GM12872 (cell line): ENCODE measurements at regions not wholly inside any gene's neighbourhood (a gene's known extent, or its start where the extent isn't known, plus 50 kb on each side); places are given as distances from the start of the nearest gene placed in this dataset.

Source experiments
- CTCF ChIP-seq: IDR thresholded peaks from 3 replicates; pipeline ENCODE4 v1.5.1; 2011; ENCODE audit warnings: low read depth, mild to moderate bottlenecking, low read length, moderate library complexity; ENCODE audit not compliant: insufficient read depth

GRCh38 chr14:85088192-85088591 lies 441.8 kb upstream of the FLRT2 start:
- no peak for TF ChIP-seq CTCF

- TF ChIP-seq CTCF = no peak
Observed at GRCh38 chr14:85090681-85091080, 439.3 kb upstream of the FLRT2 start.

DNA sequence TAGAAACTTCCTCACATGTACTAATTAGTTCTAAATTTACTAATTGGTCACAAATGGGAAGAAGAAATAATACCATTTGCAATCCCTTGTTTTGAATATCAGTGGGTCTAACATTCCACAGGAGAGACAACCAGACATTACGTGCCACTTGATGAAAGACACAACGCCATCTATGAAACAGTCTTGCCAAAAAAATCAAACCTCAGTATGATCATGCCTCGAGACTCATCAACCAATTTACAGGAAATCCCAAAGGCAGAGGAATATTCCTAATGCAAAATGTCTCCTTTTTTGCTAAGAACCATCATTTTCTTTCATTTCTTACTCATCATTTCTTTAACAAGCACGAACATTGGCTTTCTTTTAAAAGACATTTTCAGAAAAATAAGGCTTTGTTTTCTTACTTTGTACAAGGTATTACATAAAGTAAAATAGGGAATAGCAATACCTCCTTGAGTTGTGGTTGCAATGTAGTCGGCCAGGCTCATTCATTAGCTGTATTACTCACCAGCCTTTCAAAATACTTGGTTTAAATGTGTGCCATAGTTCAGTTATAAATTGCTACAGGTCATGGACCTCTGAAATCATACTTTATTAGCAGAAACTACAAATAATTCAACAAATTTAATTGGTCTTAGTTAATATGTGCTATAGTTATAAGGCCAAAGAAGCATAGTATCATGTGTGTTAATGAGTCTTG lies 436.2 kb upstream of the FLRT2 start:
- TF ChIP-seq CTCF = no peak

DNA sequence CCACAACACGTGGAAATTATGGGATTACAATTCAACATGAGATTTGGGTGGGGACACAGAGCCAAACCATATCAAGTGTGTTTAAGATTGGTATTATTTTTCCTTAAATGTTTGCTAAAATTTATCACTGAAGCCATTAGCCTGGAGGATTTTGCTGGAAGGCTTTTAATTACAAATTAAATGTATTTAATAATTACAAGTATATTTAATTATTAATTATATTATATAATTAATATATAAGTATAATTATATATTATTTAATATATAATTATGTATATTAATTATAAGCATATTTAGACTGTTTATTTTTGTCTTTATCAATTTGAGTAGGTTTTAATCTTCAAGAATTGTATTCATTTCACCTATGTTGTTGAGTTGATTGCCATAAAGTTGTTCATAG lies 427.4 kb upstream of the FLRT2 start:
- TF ChIP-seq CTCF = no peak

- no peak for TF ChIP-seq CTCF
Observed at GRCh38 chr14:85106506-85106905, 423.4 kb upstream of the FLRT2 start.

GRCh38 chr14:85112762-85113161 lies 417.2 kb upstream of the FLRT2 start:
- TF ChIP-seq CTCF = no peak

GRCh38 chr14:85115921-85116320 lies 414.0 kb upstream of the FLRT2 start:
- no peak for TF ChIP-seq CTCF
